ENCODE measurements at regions not wholly inside any gene's neighbourhood (a gene's known extent, or its start where the extent isn't known, plus 50 kb on each side); places are given as distances from the start of the nearest gene placed in this dataset.

DNA sequence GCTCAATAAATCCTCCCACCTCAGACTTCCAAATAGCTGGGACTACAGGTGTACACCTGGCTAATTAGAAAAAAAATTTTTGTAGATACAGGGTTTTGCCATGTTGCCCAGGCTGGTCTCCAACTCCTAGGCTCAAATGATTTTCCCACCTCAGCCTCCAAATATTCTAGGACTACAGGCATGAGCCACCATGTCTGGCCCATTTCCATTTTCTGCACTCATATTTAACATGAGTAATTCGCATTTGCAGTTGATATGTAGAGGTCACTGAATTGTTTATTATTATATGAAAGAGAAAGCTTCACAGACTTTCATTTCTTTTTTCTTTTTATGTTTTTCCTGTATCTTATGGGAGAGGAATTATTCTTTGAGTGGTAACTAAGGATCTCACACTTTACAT lies 492.7 kb downstream of the CNTN3 start:
- no peak for DNase-seq

GRCh38 chr3:74119221-74119620 lies 494.5 kb upstream of the PDZRN3 start:
- no peak for DNase-seq

DNA sequence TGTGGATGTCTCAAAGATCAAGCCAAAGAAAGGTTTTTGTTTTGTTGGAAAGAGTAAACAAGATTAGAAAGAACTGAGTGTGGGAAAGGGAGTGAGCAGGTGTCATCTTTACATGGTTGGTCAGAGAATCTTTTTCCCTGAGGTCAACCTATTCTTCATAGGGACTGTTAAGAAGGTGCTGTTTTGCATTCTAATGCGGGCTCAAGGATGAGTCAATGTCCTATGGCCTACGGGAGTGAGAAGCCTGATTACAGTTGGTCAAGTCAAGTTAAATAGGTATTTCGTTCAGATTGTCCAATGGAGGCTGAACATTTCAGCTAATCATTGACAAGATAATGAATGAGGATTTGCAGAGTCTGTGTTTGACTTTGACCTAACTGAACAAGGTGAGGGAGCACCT lies 491.2 kb upstream of the PDZRN3 start:
- DNase-seq = no peak

DNA sequence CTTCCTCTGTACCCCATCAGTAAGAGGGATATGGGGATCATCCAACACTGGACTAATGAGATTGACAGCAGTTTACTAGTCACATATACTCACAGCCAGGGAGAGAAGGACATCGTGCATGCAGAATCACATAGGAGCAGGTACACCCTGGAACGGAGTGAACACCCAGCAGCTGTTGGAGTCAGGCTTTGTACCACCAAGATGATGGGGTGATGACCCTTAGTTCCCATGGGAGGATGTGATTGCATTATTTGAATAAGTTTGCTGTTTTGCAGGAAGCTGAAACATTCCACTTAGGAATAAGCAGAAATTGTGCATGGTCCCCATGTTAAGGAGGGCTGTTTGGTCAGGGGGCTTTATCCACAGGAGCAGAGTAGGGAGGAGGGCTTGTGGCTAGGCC lies 482.7 kb upstream of the PDZRN3 start:
- DNase-seq = no peak

- no peak for DNase-seq
Measured at GRCh38 chr3:74106925-74107324, 482.2 kb upstream of the PDZRN3 start.

DNA sequence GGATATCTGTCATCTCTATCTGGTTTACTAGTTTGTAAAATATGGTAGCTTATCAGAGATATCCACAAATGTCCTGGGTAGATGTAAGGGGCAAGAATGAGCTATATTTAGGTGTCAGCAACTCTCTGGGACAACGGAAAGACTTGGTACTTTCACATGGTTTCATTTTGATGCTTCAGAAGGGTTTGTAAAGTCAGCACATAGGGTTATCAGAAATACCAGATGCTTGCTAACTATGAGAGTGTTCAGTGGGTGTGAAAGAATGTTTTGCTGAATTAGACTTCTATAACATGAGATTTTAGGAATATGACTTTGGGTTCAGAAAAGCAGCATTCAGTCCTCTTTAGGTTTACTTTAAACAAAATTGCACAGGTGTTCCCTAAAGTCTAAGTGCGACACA lies 466.5 kb upstream of the PDZRN3 start:
- DNase-seq = no peak

DNA sequence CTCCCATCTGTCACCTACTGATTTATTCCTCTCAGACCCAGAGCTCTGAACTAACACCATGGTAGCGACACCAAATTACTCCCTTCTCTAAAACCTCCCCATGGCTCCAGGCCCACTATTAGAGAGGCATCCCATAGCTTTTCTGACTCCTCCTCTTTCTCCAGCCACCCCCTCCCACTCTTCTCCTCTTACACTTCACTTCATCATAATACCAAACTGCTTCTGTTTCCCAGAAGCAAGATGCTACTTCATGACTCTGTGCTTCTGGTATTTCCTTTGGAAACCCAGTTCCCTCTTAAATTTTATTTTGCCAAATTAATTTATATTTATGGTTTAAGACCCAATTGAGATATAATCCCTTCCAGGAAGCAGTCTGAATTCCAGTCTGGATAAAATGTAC lies 465.1 kb upstream of the PDZRN3 start:
- no peak for DNase-seq

- DNase-seq = no peak
Measured at GRCh38 chr3:74080056-74080461, 455.3 kb upstream of the PDZRN3 start.

- DNase-seq = no peak
Measured at GRCh38 chr3:74075241-74075640, 450.5 kb upstream of the PDZRN3 start.

GRCh38 chr3:74074700-74075099 lies 450.0 kb upstream of the PDZRN3 start:
- DNase-seq = no peak

GRCh38 chr3:74067296-74067695 lies 442.6 kb upstream of the PDZRN3 start:
- DNase-seq = no peak

DNA sequence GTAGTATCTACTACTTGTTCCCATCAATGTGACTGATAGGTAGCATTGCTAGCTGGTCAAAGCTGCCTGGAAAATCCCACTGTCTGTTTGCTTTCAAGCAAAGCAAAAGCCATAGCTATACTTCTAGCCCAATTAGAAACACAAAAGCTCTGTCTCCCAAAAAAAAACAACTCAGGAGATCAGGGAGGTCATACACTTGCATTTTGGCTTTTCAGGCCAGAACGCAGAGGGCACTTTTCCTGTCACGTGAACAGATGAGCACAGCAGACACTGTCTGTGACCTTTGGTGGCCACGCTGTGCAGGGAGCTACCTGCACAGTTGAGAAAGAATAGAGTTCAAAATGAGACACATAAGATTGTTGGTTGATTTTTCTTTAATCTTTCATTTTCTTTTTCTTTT lies 441.7 kb upstream of the PDZRN3 start:
- DNase-seq = no peak

DNA sequence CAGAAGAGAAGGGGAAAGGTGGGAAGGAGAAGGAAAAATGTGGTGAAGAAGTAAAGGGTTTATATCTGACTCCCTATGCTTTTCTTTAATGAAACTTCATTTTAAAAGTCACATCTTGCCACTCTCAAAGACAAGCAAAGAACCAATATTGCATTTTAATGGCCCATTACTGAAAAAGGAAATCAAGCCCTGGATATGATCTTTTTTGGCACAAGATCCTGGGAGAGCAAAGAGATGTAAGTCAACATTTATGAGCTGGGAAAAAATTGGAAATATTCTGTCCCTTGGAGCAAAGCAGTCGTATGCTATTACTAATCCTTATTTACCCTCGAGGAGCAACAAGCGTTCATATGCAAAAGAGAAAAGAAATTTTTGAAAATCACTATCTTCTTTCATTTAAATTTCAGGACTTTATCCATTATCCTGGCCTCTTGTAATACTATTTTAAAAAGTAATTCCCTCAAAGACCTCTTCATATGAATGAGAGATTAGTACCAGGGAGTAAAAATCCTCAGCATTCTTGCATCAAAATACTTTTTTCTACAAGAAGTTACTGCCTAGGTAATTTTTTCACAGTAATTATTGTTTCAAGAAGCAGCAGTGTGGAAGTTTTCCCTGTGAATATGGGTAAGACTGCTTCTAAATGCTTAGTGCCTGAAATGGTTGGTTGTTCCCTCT lies 435.3 kb upstream of the PDZRN3 start:
- no peak for DNase-seq

DNA sequence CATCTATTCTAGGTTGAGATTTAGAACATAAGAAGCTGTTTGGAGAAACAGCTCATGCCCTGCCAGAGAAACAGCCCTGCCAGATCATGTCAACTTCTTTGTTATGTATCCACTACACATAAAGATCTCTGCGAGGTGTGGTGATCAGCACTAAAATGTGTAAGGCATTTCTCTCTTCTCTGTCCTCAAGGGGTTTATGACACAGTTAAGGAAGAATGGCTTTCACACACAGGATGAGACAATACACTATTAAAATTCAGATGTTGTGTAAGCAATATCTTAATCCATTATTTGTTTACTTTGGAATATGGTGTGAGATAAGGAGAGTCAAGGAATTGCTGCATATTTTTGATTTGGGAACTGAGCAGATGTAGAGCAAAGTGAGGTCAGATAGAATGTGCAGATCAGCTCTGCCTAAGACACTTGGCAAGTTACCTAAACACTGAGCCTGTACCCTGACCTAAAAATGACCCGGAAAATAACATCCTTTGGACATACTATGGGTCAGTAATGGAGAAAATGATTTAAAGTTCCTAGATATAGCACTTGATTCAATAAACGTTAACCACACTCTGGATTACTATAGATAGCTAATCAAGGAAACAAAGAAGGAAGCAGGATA lies 434.7 kb upstream of the PDZRN3 start:
- no peak for DNase-seq

GRCh38 chr3:74057169-74057568 lies 432.4 kb upstream of the PDZRN3 start:
- no peak for DNase-seq

DNA sequence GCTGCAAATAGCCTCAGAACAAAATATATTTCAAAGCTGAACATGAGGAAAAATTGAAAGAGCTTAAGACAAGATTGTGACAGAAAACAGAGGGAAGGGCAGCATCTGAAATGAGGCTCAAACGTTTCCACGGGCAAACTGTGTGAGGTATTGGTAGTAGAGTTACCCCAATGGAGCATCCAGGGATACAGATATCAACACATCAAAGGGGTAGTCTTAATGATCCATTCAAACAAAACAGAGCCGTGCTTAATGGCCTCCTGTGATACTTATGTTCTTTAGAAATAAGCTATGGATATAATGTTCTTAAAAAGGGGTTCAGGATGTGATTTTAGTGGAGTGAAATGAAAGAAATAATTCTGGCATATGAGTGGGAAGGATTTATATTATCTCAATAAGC lies 430.3 kb upstream of the PDZRN3 start:
- no peak for DNase-seq

- DNase-seq = no peak
Measured at GRCh38 chr3:74054566-74054965, 429.8 kb upstream of the PDZRN3 start.

GRCh38 chr3:74053970-74054516 lies 429.3 kb upstream of the PDZRN3 start:
- DNase-seq = no peak

DNA sequence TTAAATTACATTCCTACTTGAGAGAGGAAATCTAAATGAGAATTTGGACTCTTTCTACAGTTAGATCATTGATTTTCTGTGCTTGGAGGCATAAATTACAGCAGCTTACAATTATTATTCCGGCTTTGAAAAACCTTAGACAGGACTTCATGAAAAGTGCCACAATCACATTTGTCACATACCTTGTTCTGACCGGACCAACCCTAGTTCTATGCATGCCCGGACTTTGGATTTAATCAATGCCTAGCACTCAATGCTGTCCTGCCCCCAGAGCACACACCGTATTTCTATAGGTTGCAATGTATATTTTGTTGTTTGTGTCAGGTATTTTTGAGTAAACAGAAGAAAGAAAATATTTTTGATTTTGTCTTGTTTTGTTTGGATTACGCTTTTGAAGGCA lies 424.7 kb upstream of the PDZRN3 start:
- DNase-seq = no peak

DNA sequence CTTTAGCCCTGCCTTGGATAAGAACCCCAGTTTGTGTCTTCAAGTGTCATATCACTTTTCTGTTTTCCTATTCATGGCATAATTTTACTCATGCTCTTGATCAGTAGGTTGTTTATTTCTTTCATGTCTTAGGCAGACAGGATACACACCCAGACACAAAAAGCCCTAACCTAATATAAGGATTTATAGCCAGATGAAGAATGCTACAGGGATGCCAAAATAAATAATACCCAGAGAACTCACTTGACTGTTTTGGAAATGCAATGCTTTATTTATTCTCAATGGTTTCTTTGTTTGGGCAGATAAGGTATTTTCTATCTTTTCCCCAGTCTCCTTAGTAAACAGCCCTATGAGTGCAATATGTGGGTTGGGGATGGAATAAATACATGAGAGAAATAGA lies 424.0 kb upstream of the PDZRN3 start:
- no peak for DNase-seq

- no peak for DNase-seq
Measured at GRCh38 chr3:74045000-74045399, 420.3 kb upstream of the PDZRN3 start.

- no peak for DNase-seq
Measured at GRCh38 chr3:74041068-74041675, 416.4 kb upstream of the PDZRN3 start.

- no peak for DNase-seq
Measured at GRCh38 chr3:74039105-74039504, 414.4 kb upstream of the PDZRN3 start.

DNA sequence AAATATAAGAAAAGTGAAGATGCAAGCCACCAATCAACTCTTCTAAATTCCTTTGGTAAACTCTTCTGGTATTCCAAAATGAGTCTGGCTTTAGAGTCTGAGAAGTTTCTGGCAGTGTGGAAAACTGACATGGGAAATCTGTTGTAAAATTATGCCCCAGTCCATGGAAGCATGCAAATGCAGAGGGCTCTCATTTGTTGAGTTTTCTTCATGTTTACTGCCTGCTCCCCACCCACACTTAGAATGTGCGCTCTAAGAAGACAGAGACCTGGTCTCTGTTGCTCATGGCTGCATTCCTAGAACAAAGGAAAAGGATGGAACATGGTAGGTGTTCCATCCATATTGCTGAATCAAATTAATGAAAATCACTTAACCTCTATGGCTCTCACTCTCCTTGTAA lies 411.8 kb upstream of the PDZRN3 start:
- no peak for DNase-seq
